Loucy (cell line): ENCODE measurements at regions not wholly inside any gene's neighbourhood (a gene's known extent, or its start where the extent isn't known, plus 50 kb on each side); places are given as distances from the start of the nearest gene placed in this dataset.

Experiments
- H2AFZ ChIP-seq: fragments of 200-600 bp; sonication (generic); 2 replicates; pipeline ENCODE4 v1.6.0; 2016; ENCODE audit warnings: antibody characterized with exemption, mild to moderate bottlenecking, low read length, moderate library complexity
- H3F3A ChIP-seq: fragments of 200-600 bp; 2 replicates; pipeline ENCODE4 v1.6.0; 2016; ENCODE audit warnings: antibody characterized with exemption, low read depth, mild to moderate bottlenecking
- H3K27me3 ChIP-seq: fragments of 200-600 bp; sonication (generic); 2 replicates; pipeline ENCODE4 v1.6.1; 2014; ENCODE audit warnings: low read length, mild to moderate bottlenecking; ENCODE audit not compliant: insufficient read depth, poor library complexity, severe bottlenecking
- H3K36me3 ChIP-seq: fragments of 200-600 bp; sonication (generic); 2 replicates; pipeline ENCODE4 v1.6.1; 2016; ENCODE audit warnings: low read length; ENCODE audit not compliant: insufficient read depth
- H3K4me1 ChIP-seq: fragments of 200-600 bp; sonication (generic); 2 replicates; pipeline ENCODE4 v1.5.1; 2014; ENCODE audit warnings: low read length, mild to moderate bottlenecking; ENCODE audit not compliant: insufficient read depth, poor library complexity, severe bottlenecking
- H3K4me2 ChIP-seq: fragments of 200-600 bp; sonication (generic); 2 replicates; pipeline ENCODE4 v1.6.0; 2014; ENCODE audit warnings: antibody characterized with exemption, low read length, low read depth, mild to moderate bottlenecking; ENCODE audit not compliant: poor library complexity, severe bottlenecking
- H3K4me3 ChIP-seq: fragments of 200-600 bp; sonication (generic); 2 replicates; pipeline ENCODE4 v1.5.1; 2014; ENCODE audit warnings: low read length, mild to moderate bottlenecking, mixed read lengths; ENCODE audit not compliant: poor library complexity, severe bottlenecking
- H3K79me2 ChIP-seq: fragments of 200-600 bp; sonication (generic); 2 replicates; pipeline ENCODE4 v1.6.1; 2014; ENCODE audit warnings: low read length; ENCODE audit not compliant: insufficient read depth
- H3K9ac ChIP-seq: fragments of 200-600 bp; sonication (generic); 2 replicates; pipeline ENCODE4 v1.6.0; 2014; ENCODE audit warnings: mild to moderate bottlenecking, low read depth, low read length, moderate library complexity; ENCODE audit not compliant: poor library complexity, severe bottlenecking
- H3K9me2 ChIP-seq: fragments of 200-600 bp; sonication (generic); replicated peaks from 2 replicates; pipeline ENCODE4 v1.6.1; 2016; ENCODE audit warnings: low read depth, low read length, mixed read lengths
- H3K9me3 ChIP-seq: fragments of 200-600 bp; sonication (generic); 2 replicates; pipeline ENCODE4 v1.6.1; 2014; ENCODE audit warnings: mild to moderate bottlenecking, antibody characterized with exemption, low read length, low read depth; ENCODE audit not compliant: insufficient read depth
- H4K20me1 ChIP-seq: fragments of 200-600 bp; sonication (generic); 2 replicates; pipeline ENCODE4 v1.6.0; 2014; ENCODE audit warnings: antibody characterized with exemption, low read length, mild to moderate bottlenecking; ENCODE audit not compliant: insufficient read depth, poor library complexity, severe bottlenecking
- EZH2phosphoT487 ChIP-seq: fragments of 200-600 bp; IDR thresholded peaks from 2 replicates; pipeline ENCODE4 v1.6.1; 2018; ENCODE audit warnings: antibody characterized with exemption, mild to moderate bottlenecking, moderate library complexity, borderline replicate concordance
- TF ChIP-seq, protein P1 (sequence below): fragments of 200-600 bp; sonication (generic); conservative IDR thresholded peaks from 2 replicates; pipeline ENCODE4 v1.5.1; 2014; ENCODE audit warnings: mild to moderate bottlenecking, antibody characterized with exemption, low read length

DNA sequence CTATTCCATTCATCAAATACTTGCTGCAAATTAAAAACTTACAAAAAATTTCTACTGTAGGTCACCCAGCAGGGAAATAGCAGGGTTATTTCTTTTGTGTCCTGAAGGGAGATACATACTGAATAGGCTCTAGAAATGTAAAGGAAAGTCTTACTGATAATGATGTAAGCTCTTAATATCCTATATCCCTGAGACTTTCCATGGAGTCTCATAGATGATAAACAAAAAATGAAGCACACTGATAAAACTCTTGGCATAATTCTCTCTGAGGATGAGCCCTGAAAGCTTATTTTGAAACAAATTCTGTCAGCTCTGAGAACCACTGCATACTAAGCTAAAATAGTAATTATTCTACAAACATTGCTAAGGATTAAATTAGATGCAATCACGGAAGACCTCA, 819.6 kb upstream of the PTPRD start:
- Histone ChIP-seq H3K9ac (no peak overlapping the region), H3K4me2 (no peak overlapping the region), H2AFZ (no peak overlapping the region), H3K4me1 (no peaks in the 10 kb centered on the region), H3K9me3 (no peaks in the 10 kb centered on the region), H3K9me2 (no peaks in the 10 kb centered on the region), H3K4me3 (no peak overlapping the region), H3F3A (no peaks in the 10 kb centered on the region), H3K79me2 (no peaks in the 10 kb centered on the region), H3K27me3 (no peaks in the 10 kb centered on the region), H3K36me3 (no peaks in the 10 kb centered on the region), H4K20me1 (no peaks in the 10 kb centered on the region)
- no peak for TF ChIP-seq EZH2phosphoT487
- TF ChIP-seq, protein P1, sequence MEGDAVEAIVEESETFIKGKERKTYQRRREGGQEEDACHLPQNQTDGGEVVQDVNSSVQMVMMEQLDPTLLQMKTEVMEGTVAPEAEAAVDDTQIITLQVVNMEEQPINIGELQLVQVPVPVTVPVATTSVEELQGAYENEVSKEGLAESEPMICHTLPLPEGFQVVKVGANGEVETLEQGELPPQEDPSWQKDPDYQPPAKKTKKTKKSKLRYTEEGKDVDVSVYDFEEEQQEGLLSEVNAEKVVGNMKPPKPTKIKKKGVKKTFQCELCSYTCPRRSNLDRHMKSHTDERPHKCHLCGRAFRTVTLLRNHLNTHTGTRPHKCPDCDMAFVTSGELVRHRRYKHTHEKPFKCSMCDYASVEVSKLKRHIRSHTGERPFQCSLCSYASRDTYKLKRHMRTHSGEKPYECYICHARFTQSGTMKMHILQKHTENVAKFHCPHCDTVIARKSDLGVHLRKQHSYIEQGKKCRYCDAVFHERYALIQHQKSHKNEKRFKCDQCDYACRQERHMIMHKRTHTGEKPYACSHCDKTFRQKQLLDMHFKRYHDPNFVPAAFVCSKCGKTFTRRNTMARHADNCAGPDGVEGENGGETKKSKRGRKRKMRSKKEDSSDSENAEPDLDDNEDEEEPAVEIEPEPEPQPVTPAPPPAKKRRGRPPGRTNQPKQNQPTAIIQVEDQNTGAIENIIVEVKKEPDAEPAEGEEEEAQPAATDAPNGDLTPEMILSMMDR: no peak

DNA sequence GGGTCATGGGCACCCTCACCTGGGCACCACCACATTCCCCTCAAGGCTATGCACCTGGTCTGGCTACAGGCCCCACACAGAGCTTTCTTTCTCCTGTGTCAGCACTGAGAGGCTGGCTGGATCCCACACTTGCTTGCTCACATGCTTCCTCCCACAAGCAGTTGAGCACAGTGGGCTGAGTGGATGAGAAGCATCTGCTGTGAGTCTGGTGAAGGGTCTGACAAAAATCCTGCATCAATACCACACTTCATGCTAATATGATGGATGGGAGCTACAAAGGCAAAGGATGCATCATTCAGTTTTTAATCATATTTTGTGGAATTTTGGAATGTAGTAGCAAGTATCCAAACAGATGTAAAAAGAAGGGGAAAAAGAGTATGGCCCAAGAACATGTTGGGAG, 830.8 kb upstream of the PTPRD start:
- Histone ChIP-seq H3K4me3 (no peak overlapping the region), H3K9me3 (no peaks in the 10 kb centered on the region), H3K27me3 (no peaks in the 10 kb centered on the region), H3K9ac (no peak overlapping the region), H2AFZ (no peak overlapping the region), H3K4me2 (no peak overlapping the region), H3K9me2 (no peaks in the 10 kb centered on the region), H3K4me1 (no peaks in the 10 kb centered on the region), H4K20me1 (no peaks in the 10 kb centered on the region), H3K79me2 (no peaks in the 10 kb centered on the region), H3K36me3 (no peaks in the 10 kb centered on the region), H3F3A (no peaks in the 10 kb centered on the region)
- TF ChIP-seq, protein P1: no peak
- no peak for TF ChIP-seq EZH2phosphoT487

DNA sequence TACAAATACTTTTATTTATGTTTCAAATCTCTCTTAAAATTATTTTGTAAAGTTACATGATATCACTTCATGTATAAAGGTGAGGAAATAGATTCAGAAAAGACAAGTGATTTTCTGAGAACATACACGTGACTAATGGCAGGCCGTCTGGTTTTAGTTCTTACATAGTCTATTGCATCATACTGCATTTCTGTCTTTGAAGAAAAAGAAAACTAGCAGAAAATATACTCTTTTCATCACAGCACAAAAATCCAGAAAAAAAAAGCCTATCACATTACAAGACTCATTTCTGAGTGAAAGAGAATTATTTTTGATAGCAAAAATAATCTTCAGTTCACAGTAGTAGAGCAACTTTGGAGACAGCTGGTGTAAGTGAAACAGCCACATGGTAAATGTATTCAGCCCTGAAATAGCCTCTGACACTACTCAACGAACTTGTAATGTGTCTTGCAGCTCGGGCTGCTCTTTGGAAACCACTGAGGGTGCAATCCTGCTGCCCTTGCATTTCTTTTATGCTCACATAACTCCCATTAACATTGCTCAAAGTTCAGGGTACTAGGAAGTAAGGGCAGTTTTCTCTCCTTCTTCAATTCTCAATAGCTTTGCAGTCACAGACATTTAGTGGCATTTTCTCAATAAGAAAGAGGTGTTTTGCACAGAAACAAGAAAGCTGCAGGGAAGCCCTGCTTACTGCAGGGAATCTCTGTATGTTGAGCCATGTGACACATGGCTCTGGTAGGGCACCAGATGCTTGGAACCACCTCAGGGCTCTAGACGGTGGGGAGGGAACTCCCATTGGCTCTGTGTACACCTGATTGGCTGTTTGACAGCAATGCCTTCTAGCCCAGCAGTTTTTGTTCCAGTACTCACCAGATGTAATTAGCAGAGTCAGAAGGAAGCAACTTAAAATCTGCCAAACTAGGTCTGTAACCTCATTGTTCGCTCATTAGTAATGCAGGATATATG, 845.3 kb upstream of the PTPRD start:
- Histone ChIP-seq H2AFZ (no peak overlapping the region), H3K79me2 (no peaks in the 10 kb centered on the region), H3K9ac (no peak overlapping the region), H3K36me3 (no peaks in the 10 kb centered on the region), H3K27me3 (no peaks in the 10 kb centered on the region), H3K9me3 (no peaks in the 10 kb centered on the region), H4K20me1 (no peaks in the 10 kb centered on the region), H3K4me3 (no peak overlapping the region), H3K4me1 (no peaks in the 10 kb centered on the region), H3K4me2 (no peak overlapping the region), H3F3A (no peaks in the 10 kb centered on the region), H3K9me2 (no peaks in the 10 kb centered on the region)
- no peak for TF ChIP-seq EZH2phosphoT487
- TF ChIP-seq, protein P1: no peak
